HEK293T (cell line): ENCODE measurements at regions not wholly inside any gene's neighbourhood (a gene's known extent, or its start where the extent isn't known, plus 50 kb on each side); places are given as distances from the start of the nearest gene placed in this dataset.
"Not testable (repeated sequence)": the region's sequence is repeated elsewhere in the genome, so short reads cannot be mapped to it uniquely, and the experiment has no call there.

ENCODE experiments used
- BHLHE40 ChIP-seq: fragments of 450-650 bp; IDR thresholded peaks from 2 replicates; pipeline ENCODE4 v1.6.1; 2016; ENCODE audit warnings: mild to moderate bottlenecking, moderate library complexity, borderline replicate concordance
- CTBP1 ChIP-seq: fragments of 450-650 bp; IDR thresholded peaks from 2 replicates; pipeline ENCODE4 v1.6.1; 2016; ENCODE audit warnings: borderline replicate concordance
- ELF4 ChIP-seq: fragments of 450-650 bp; IDR thresholded peaks from 2 replicates; pipeline ENCODE4 v1.6.1; 2017; ENCODE audit warnings: antibody characterized with exemption
- FOXK2 ChIP-seq: fragments of 450-650 bp; IDR thresholded peaks from 2 replicates; pipeline ENCODE4 v1.6.1; 2016; ENCODE audit warnings: mild to moderate bottlenecking
- FOXM1 ChIP-seq: fragments of 450-650 bp; IDR thresholded peaks from 2 replicates; pipeline ENCODE4 v1.6.1; 2017; ENCODE audit warnings: mild to moderate bottlenecking, borderline replicate concordance
- HDGF ChIP-seq: fragments of 450-650 bp; IDR thresholded peaks from 2 replicates; pipeline ENCODE4 v1.6.1; 2017; ENCODE audit warnings: antibody characterized with exemption, borderline replicate concordance
- L3MBTL2 ChIP-seq: fragments of 450-650 bp; conservative IDR thresholded peaks from 2 replicates; pipeline ENCODE4 v1.6.1; 2016; ENCODE audit warnings: mild to moderate bottlenecking
- LEF1 ChIP-seq: fragments of 450-650 bp; IDR thresholded peaks from 2 replicates; pipeline ENCODE4 v1.6.1; 2017; ENCODE audit warnings: mild to moderate bottlenecking, borderline replicate concordance
- NFRKB ChIP-seq: fragments of 450-650 bp; IDR thresholded peaks from 2 replicates; pipeline ENCODE4 v1.6.1; 2016; ENCODE audit warnings: mild to moderate bottlenecking, moderate library complexity
- SP1 ChIP-seq: fragments of 450-650 bp; IDR thresholded peaks from 2 replicates; pipeline ENCODE4 v1.6.1; 2017
- SUZ12 ChIP-seq: fragments of 450-650 bp; IDR thresholded peaks from 2 replicates; pipeline ENCODE4 v1.6.1; 2016; ENCODE audit warnings: mild to moderate bottlenecking
- TARDBP ChIP-seq: fragments of 450-650 bp; IDR thresholded peaks from 2 replicates; pipeline ENCODE4 v1.6.1; 2016
- ZNF384 ChIP-seq: fragments of 450-650 bp; IDR thresholded peaks from 2 replicates; pipeline ENCODE4 v1.6.1; 2016

- not testable (repeated sequence) for TF ChIP-seq SP1, FOXK2, SUZ12, L3MBTL2, FOXM1, ELF4, TARDBP, NFRKB, BHLHE40, HDGF, ZNF384, CTBP1, LEF1
Measured at GRCh38 chr14:106592115-106592852, 1065.9 kb downstream of the TMEM121 start.
